IMR-90 (cell line): ENCODE measurements at regions not wholly inside any gene's neighbourhood (a gene's known extent, or its start where the extent isn't known, plus 50 kb on each side); places are given as distances from the start of the nearest gene placed in this dataset.

Experiments used
- ATAC-seq: fragments of 200-7000 bp; cut with Tn5 transposase; 2 replicates; pipeline ENCODE4 v1.9.1; 2020; ENCODE audit warnings: low read depth, mild to moderate bottlenecking, moderate library complexity
- BruUV-seq: library from RNA; stranded (reverse); fragments of 400-500 nt; replicated peaks from 2 replicates; lab custom pipeline; 2021; lab: Mats Ljungman, UMichigan
- CTCF ChIA-PET: fragments of 300-600 bp; formaldehyde crosslinking; extraction: SDS; loops from one replicate; lab custom pipeline; 2021; ENCODE audit warnings: antibody characterized with exemption; lab: Yijun Ruan, JAX
- POLR2A ChIA-PET: fragments of 300-600 bp; sonication (Branson Sonifier 250); formaldehyde crosslinking; loops from one replicate; lab custom pipeline; 2022; ENCODE audit warnings: antibody characterized with exemption; ENCODE audit not compliant: unreplicated experiment; lab: Charles Lee
- DNase-seq: peaks from one replicate; pipeline ENCODE4 v3.0.0; 2013
- H2AFZ ChIP-seq: replicated peaks from 2 replicates; pipeline ENCODE3; 2013; ENCODE audit warnings: low read length, mild to moderate bottlenecking; ENCODE audit not compliant: poor library complexity
- H2AK5ac ChIP-seq: 2 replicates; pipeline ENCODE4 v1.6.1; 2013; ENCODE audit warnings: low read depth, low read length, inconsistent platforms
- H2AK9ac ChIP-seq: replicated peaks from 2 replicates; pipeline ENCODE3; 2013; ENCODE audit warnings: mild to moderate bottlenecking, low read depth, low read length, moderate library complexity; ENCODE audit not compliant: poor library complexity
- H2BK120ac ChIP-seq: 2 replicates; pipeline ENCODE4 v1.6.1; 2013; ENCODE audit warnings: low read depth, low read length, inconsistent platforms
- H2BK15ac ChIP-seq: 3 replicates; pipeline ENCODE4 v1.6.1; 2013; ENCODE audit warnings: low read depth, low read length, inconsistent platforms
- H2BK20ac ChIP-seq: 2 replicates; pipeline ENCODE4 v1.6.1; 2013; ENCODE audit warnings: low read depth, mild to moderate bottlenecking, inconsistent platforms, low read length, moderate library complexity
- H2BK5ac ChIP-seq: 2 replicates; pipeline ENCODE4 v1.6.1; 2013; ENCODE audit warnings: mild to moderate bottlenecking, low read depth, low read length, inconsistent platforms; ENCODE audit not compliant: poor library complexity, severe bottlenecking
- H3K14ac ChIP-seq: replicated peaks from 2 replicates; pipeline ENCODE4 v1.6.1; 2013; ENCODE audit warnings: low read depth, low read length, inconsistent platforms
- H3K18ac ChIP-seq: 2 replicates; pipeline ENCODE4 v1.6.1; 2013; ENCODE audit warnings: low read depth, low read length, control low read depth
- H3K23ac ChIP-seq: 2 replicates; pipeline ENCODE4 v1.6.1; 2013; ENCODE audit warnings: low read depth, low read length, inconsistent platforms
- H3K27ac ChIP-seq: 2 replicates; pipeline ENCODE4 v1.5.1; 2013; ENCODE audit warnings: mild to moderate bottlenecking, control low read depth, low read length; ENCODE audit not compliant: insufficient read depth
- H3K27me3 ChIP-seq: 2 replicates; pipeline ENCODE4 v1.6.1; 2013; ENCODE audit warnings: low read length; ENCODE audit not compliant: control insufficient read depth, insufficient read depth
- H3K36me3 ChIP-seq: 2 replicates; pipeline ENCODE4 v1.6.1; 2013; ENCODE audit warnings: low read length, mixed read lengths; ENCODE audit not compliant: control insufficient read depth, insufficient read depth
- H3K4ac ChIP-seq: 2 replicates; pipeline ENCODE4 v1.6.1; 2013; ENCODE audit warnings: low read depth, low read length, inconsistent platforms
- H3K4me1 ChIP-seq: 2 replicates; pipeline ENCODE4 v1.6.1; 2013; ENCODE audit warnings: low read length, mixed read lengths; ENCODE audit not compliant: control insufficient read depth, insufficient read depth
- H3K4me2 ChIP-seq: 2 replicates; pipeline ENCODE4 v1.6.1; 2013; ENCODE audit warnings: low read depth, mild to moderate bottlenecking, control low read depth, low read length, moderate library complexity
- H3K4me3 ChIP-seq: 2 replicates; pipeline ENCODE4 v1.5.1; 2013; ENCODE audit warnings: low read depth, mild to moderate bottlenecking, control low read depth, low read length, moderate library complexity; ENCODE audit not compliant: insufficient read depth
- H3K56ac ChIP-seq: 2 replicates; pipeline ENCODE4 v1.6.1; 2013; ENCODE audit warnings: low read length, inconsistent platforms; ENCODE audit not compliant: insufficient read depth; ENCODE audit errors: extremely low read depth
- H3K79me1 ChIP-seq, 2 experiments: 2 replicates each; pipeline ENCODE4 v1.6.1; 2013; ENCODE audit warnings: low read length in 2 of 2, inconsistent platforms in 1 of 2, low read depth in 1 of 2
- H3K9ac ChIP-seq: 2 replicates; pipeline ENCODE4 v1.6.1; 2013; ENCODE audit warnings: low read depth, low read length, control low read depth
- H3K9me1 ChIP-seq: 2 replicates; pipeline ENCODE4 v1.6.1; 2013; ENCODE audit warnings: low read length, inconsistent platforms; ENCODE audit not compliant: insufficient read depth
- H3K9me3 ChIP-seq: 2 replicates; pipeline ENCODE4 v1.6.1; 2013; ENCODE audit warnings: low read length; ENCODE audit not compliant: control insufficient read depth, insufficient read depth
- H4K20me1 ChIP-seq: 2 replicates; pipeline ENCODE4 v1.6.1; 2013; ENCODE audit warnings: low read length, inconsistent platforms; ENCODE audit not compliant: insufficient read depth
- H4K5ac ChIP-seq: 2 replicates; pipeline ENCODE4 v1.6.1; 2013; ENCODE audit warnings: mild to moderate bottlenecking, low read depth, low read length, control low read depth
- H4K8ac ChIP-seq, 2 experiments: 2 replicates each; pipeline ENCODE4 v1.6.1; 2013; ENCODE audit warnings: low read depth in 2 of 2, low read length in 2 of 2, control low read depth in 1 of 2, inconsistent platforms in 1 of 2
- H4K91ac ChIP-seq: 2 replicates; pipeline ENCODE4 v1.6.1; 2013; ENCODE audit warnings: low read depth, low read length, inconsistent platforms; ENCODE audit not compliant: insufficient read depth
- BHLHE40 ChIP-seq: fragments of 150-350 bp; IDR thresholded peaks from 2 replicates; pipeline ENCODE4 v1.6.1; 2016; ENCODE audit warnings: mild to moderate bottlenecking, low read depth, low read length
- CTCF ChIP-seq: conservative IDR thresholded peaks from 2 replicates; pipeline ENCODE4 v1.5.1; 2012; ENCODE audit warnings: mild to moderate bottlenecking, low read depth, low read length, improper control_type of control experiment
- FOS ChIP-seq: fragments of 150-350 bp; IDR thresholded peaks from 2 replicates; pipeline ENCODE4 v1.6.1; 2016; ENCODE audit warnings: low read depth, low read length
- USF2 ChIP-seq: fragments of 150-350 bp; IDR thresholded peaks from 2 replicates; pipeline ENCODE4 v1.6.1; 2017; ENCODE audit warnings: mild to moderate bottlenecking, antibody characterized with exemption, low read length, low read depth
- WGBS, 2 experiments: methylation state at CpG; one replicate each; pipeline versions ENCODE4 v1.1.5 to v1.1.7; 2013; ENCODE audit warnings: missing lambda C conversion rate in 2 of 2; ENCODE audit not compliant: insufficient read length in 1 of 2; ENCODE audit errors: extremely low coverage in 2 of 2; 5-methylcytosine and 5-hydroxymethylcytosine counted together
- dilution Hi-C: fragments of 300-500 bp; cut with HindIII; formaldehyde crosslinking; loops from one replicate; pipeline ENCODE4 v1.14.3; 2018; ENCODE audit warnings: low sequenced_read_pairs; ENCODE audit not compliant: unreplicated experiment
- in situ Hi-C: fragments of 300-500 bp; cut with MboI; formaldehyde crosslinking; loops from 3 replicates; pipeline ENCODE4 v1.14.3; 2019; ENCODE audit warnings: low sequenced_read_pairs, inconsistent platforms, mixed read lengths
- intact Hi-C: fragments of 100-400 bp; cut with micrococcal nuclease; formaldehyde crosslinking; loops from 2 replicates; pipeline ENCODE4 v1.10.0; 2022

- Histone ChIP-seq H3K23ac (no peak overlapping the region), H2BK20ac (peak overlapping the region; percentile 22), H2BK120ac (peak overlapping the region; percentile 45), H3K56ac (no peak overlapping the region), H3K4me1 (peaks cover 6% of the 10 kb centered on the region; the same call in 1 of the 2 replicates), H3K4me3 (no peak overlapping the region), H4K20me1 (no peaks in the 10 kb centered on the region), H3K4ac (peak overlapping the region; percentile 5; the same call in 1 of the 2 replicates), H3K18ac (peak overlapping the region; percentile 76; the same call in 1 of the 2 replicates), H2BK5ac (no peak overlapping the region), H3K14ac (no peak overlapping the region; the same call in 1 of the 2 replicates), H3K36me3 (no peaks in the 10 kb centered on the region), H3K4me2 (peak overlapping the region; percentile 54; the same call in 1 of the 2 replicates), H3K27me3 (no peaks in the 10 kb centered on the region), H4K8ac (peak overlapping the region in 1 of 2 experiments; percentile 41; a peak in 2 of 4 replicates), H3K9me3 (no peaks in the 10 kb centered on the region), H2AK9ac (no peak overlapping the region), H2AFZ (no peak overlapping the region), H4K5ac (no peak overlapping the region; the same call in 1 of the 2 replicates), H2BK15ac (no peak overlapping the region), H3K79me1 (no peaks in the 10 kb centered on the region), H2AK5ac (no peak overlapping the region), H4K91ac (no peak overlapping the region), H3K9me1 (no peaks in the 10 kb centered on the region), H3K9ac (no peak overlapping the region), H3K27ac (no peak overlapping the region)
- POLR2A ChIA-PET = no interaction called here
- ATAC-seq = peak; percentile 66
- in situ Hi-C loops = no loop called here
- WGBS, 2 experiments = no CpG with 5 or more reads among the region's 7 CpGs
- no TSS peak for BruUV-seq
- DNase-seq = peak; percentile 65
- intact Hi-C loops = no loop called here
- CTCF ChIA-PET = no interaction called here
- peak; percentile 56 for TF ChIP-seq BHLHE40
- TF ChIP-seq FOS = peak; percentile 60
- TF ChIP-seq USF2 = no peak
- TF ChIP-seq CTCF = no peak
- dilution Hi-C loops = no loop called here
Observed at GRCh38 chr1:193674292-193674944, 488.0 kb upstream of the B3GALT2 start.
